CD14-positive monocyte (primary cell): ENCODE measurements at regions not wholly inside any gene's neighbourhood (a gene's known extent, or its start where the extent isn't known, plus 50 kb on each side); places are given as distances from the start of the nearest gene placed in this dataset.

ENCODE experiments used
- DNase-seq, 3 donors: peaks; one replicate each; pipeline ENCODE4 v3.0.0-alpha.2; 2011 to 2022
- H2AFZ ChIP-seq: 2 replicates; pipeline ENCODE4 v1.6.0; 2012; ENCODE audit warnings: mild to moderate bottlenecking, low read depth, low read length, inconsistent platforms; ENCODE audit not compliant: insufficient read depth, poor library complexity, severe bottlenecking
- H3K27ac ChIP-seq, 2 donors: 1 replicate in 1 of 2; 2 replicates in 1 of 2; pipeline ENCODE4 v1.5.1; 2012 to 2013; ENCODE audit warnings: low read length in 2 of 2, control low read depth in 1 of 2, inconsistent platforms in 1 of 2, low read depth in 1 of 2, mild to moderate bottlenecking in 1 of 2
- H3K27me3 ChIP-seq, 2 donors: one replicate each; pipeline versions ENCODE4 v1.6.0 to v1.6.1; 2011 to 2013; ENCODE audit warnings: low read length in 2 of 2; ENCODE audit not compliant: control insufficient read depth in 2 of 2, insufficient read depth in 2 of 2
- H3K36me3 ChIP-seq, 2 donors: replicated peaks in 1 of 2; 1 replicate in 1 of 2; 2 replicates in 1 of 2; pipeline versions ENCODE4 v1.5.1 to v1.6.1; 2012 to 2013; ENCODE audit warnings: low read length in 2 of 2, control low read depth in 1 of 2, inconsistent platforms in 1 of 2, mild to moderate bottlenecking in 1 of 2; ENCODE audit not compliant: insufficient read depth in 2 of 2, control insufficient read depth in 1 of 2
- H3K4me1 ChIP-seq, 2 donors: 1 replicate in 1 of 2; 2 replicates in 1 of 2; pipeline versions ENCODE4 v1.5.1 to v1.6.1; 2012 to 2013; ENCODE audit warnings: low read length in 2 of 2, control low read depth in 1 of 2, inconsistent platforms in 1 of 2, mild to moderate bottlenecking in 1 of 2, moderate library complexity in 1 of 2; ENCODE audit not compliant: insufficient read depth in 2 of 2, control insufficient read depth in 1 of 2
- H3K4me2 ChIP-seq: replicated peaks from 2 replicates; pipeline ENCODE3; 2012; ENCODE audit warnings: low read length, moderate library complexity, mild to moderate bottlenecking; ENCODE audit not compliant: poor library complexity, severe bottlenecking; ENCODE audit errors: extremely low read depth
- H3K4me3 ChIP-seq, 3 experiments: fragments of 200-600 bp in 1 of 3; sonication (generic) in 1 of 3; replicated peaks in 1 of 3; 1 replicate in 2 of 3; 2 replicates in 1 of 3; pipeline ENCODE4 v1.5.1; 2011 to 2013; ENCODE audit warnings: low read length in 3 of 3, mild to moderate bottlenecking in 3 of 3, control low read depth in 2 of 3, low read depth in 2 of 3, inconsistent platforms in 1 of 3, moderate library complexity in 1 of 3
- H3K79me2 ChIP-seq: 2 replicates; pipeline ENCODE4 v1.6.0; 2012; ENCODE audit warnings: mild to moderate bottlenecking, control low read depth, inconsistent platforms, low read length, moderate library complexity; ENCODE audit not compliant: insufficient read depth
- H3K9ac ChIP-seq: 2 replicates; pipeline ENCODE4 v1.6.0; 2017; ENCODE audit warnings: low read length, mild to moderate bottlenecking; ENCODE audit not compliant: insufficient read depth, poor library complexity, severe bottlenecking
- H3K9me3 ChIP-seq, 2 donors: replicated peaks in 1 of 2; 1 replicate in 1 of 2; 2 replicates in 1 of 2; pipeline versions ENCODE4 v1.5.1 to v1.6.1; 2012 to 2013; ENCODE audit warnings: low read length in 2 of 2, control low read depth in 1 of 2; ENCODE audit not compliant: control insufficient read depth in 1 of 2, insufficient read depth in 1 of 2
- H4K20me1 ChIP-seq: 2 replicates; pipeline ENCODE4 v1.6.0; 2012; ENCODE audit warnings: mild to moderate bottlenecking, low read length, control low read depth, moderate library complexity; ENCODE audit not compliant: insufficient read depth
- H3K27ac Mint-ChIP-seq, 7 donors: one replicate each; pipeline ENCODE4 v1.8.0; 2020; ENCODE audit warnings: mild to moderate bottlenecking in 7 of 7, mixed read lengths in 7 of 7, moderate library complexity in 6 of 7, inconsistent platforms in 2 of 7
- H3K27me3 Mint-ChIP-seq, 3 donors: one replicate each; pipeline ENCODE4 v1.8.0; 2021 to 2022; ENCODE audit warnings: low read depth in 3 of 3, mild to moderate bottlenecking in 3 of 3, mixed read lengths in 3 of 3, moderate library complexity in 3 of 3, inconsistent platforms in 1 of 3
- H3K36me3 Mint-ChIP-seq, 2 donors: one replicate each; pipeline ENCODE4 v1.8.0; 2020; ENCODE audit warnings: mixed read lengths in 2 of 2, inconsistent platforms in 1 of 2, mild to moderate bottlenecking in 1 of 2
- H3K4me1 Mint-ChIP-seq: one replicate; pipeline ENCODE4 v1.8.0; 2020; ENCODE audit warnings: mild to moderate bottlenecking, mixed read lengths
- H3K4me3 Mint-ChIP-seq, 2 donors: one replicate each; pipeline ENCODE4 v1.8.0; 2020; ENCODE audit warnings: mild to moderate bottlenecking in 2 of 2, mixed read lengths in 2 of 2, moderate library complexity in 1 of 2
- H3K9me3 Mint-ChIP-seq, 7 donors: one replicate each; pipeline ENCODE4 v1.8.0; 2020 to 2022; ENCODE audit warnings: mixed read lengths in 7 of 7, mild to moderate bottlenecking in 6 of 7, moderate library complexity in 6 of 7, inconsistent platforms in 2 of 7
- WGBS: methylation state at CpG from one replicate; pipeline ENCODE4 v1.1.5; 2013; ENCODE audit warnings: missing lambda C conversion rate; ENCODE audit not compliant: insufficient coverage; 5-methylcytosine and 5-hydroxymethylcytosine counted together
- intact Hi-C, 2 donors: fragments of 100-400 bp; cut with micrococcal nuclease; formaldehyde crosslinking; loops; one replicate each; pipeline versions ENCODE4 v1.15.0 to v1.15.1; 2023
- TF ChIP-seq, protein P1 (sequence below): fragments of 200-600 bp; IDR thresholded peaks from one replicate; pipeline ENCODE4 v1.8.0; 2022; ENCODE audit warnings: antibody characterized with exemption, mild to moderate bottlenecking

DNA sequence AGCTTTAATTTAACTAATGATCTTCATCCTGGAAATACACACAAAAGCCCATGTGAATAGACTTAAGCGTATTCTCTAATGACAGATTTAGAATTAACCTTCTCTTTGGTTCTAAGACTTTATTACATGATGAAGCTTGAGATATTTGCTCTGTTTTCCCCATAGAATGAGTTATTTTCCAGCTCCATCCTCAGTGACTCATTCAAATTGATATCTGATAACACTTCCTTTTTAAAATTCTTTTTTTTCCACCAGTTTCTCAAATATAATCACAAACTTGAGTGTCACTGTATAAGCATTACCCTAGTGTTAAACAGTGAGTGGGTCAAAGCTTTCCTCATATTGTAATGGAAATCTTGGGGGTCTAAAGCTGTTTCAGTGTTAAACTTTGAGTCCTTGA, 535.8 kb downstream of the KCNA4 start:
- WGBS: no CpG with 5 or more reads among the region's 1 CpG
- DNase-seq: no peak
- H3K4me3 Mint-ChIP-seq: no peak overlapping the region

DNA sequence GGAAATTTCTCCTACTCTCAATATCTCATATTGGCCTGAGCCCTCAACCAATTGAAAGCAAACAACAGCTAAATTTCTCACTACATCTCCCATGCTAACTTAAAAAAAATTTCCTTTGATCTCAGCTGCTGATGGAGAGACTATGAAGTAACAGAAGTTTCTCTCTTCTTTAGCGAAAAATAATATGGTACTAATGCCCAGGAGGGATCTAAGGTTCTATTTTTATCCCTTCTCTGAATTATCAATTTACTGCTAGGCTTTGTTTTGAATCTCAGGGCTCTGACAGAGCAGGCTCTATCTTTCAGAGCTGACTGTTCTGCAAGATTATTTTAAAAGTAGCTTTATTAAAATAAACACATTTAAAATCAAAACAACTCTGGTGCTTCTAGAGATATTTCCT, 558.6 kb downstream of the KCNA4 start:
- TF ChIP-seq, protein P1, sequence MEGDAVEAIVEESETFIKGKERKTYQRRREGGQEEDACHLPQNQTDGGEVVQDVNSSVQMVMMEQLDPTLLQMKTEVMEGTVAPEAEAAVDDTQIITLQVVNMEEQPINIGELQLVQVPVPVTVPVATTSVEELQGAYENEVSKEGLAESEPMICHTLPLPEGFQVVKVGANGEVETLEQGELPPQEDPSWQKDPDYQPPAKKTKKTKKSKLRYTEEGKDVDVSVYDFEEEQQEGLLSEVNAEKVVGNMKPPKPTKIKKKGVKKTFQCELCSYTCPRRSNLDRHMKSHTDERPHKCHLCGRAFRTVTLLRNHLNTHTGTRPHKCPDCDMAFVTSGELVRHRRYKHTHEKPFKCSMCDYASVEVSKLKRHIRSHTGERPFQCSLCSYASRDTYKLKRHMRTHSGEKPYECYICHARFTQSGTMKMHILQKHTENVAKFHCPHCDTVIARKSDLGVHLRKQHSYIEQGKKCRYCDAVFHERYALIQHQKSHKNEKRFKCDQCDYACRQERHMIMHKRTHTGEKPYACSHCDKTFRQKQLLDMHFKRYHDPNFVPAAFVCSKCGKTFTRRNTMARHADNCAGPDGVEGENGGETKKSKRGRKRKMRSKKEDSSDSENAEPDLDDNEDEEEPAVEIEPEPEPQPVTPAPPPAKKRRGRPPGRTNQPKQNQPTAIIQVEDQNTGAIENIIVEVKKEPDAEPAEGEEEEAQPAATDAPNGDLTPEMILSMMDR: no peak
- Histone ChIP-seq H3K4me3 (no peak overlapping the region), H3K4me2 (no peak overlapping the region), H3K4me1 (no peaks in the 10 kb centered on the region), H3K36me3 (no peaks in the 10 kb centered on the region), H3K27ac (no peak overlapping the region), H2AFZ (no peak overlapping the region), H3K9ac (no peak overlapping the region), H3K9me3 (no peaks in the 10 kb centered on the region), H4K20me1 (no peaks in the 10 kb centered on the region), H3K79me2 (no peaks in the 10 kb centered on the region), H3K27me3 (no peaks in the 10 kb centered on the region)
- DNase-seq: no peak
- intact Hi-C loops: no loop called here
- no CpG with 5 or more reads among the region's 1 CpG for WGBS
- Mint-ChIP-seq H3K36me3 (no peaks in the 10 kb centered on the region), H3K4me3 (no peak overlapping the region), H3K27ac (no peak overlapping the region), H3K9me3 (no peaks in the 10 kb centered on the region), H3K4me1 (no peaks in the 10 kb centered on the region), H3K27me3 (peaks cover 0 to 5% (median 0%) of the 10 kb centered on the region in 3 donors)

More for the DNA sequence above, 535.8 kb downstream of the KCNA4 start:
- Mint-ChIP-seq H3K4me1 (no peaks in the 10 kb centered on the region), H3K9me3 (peaks cover 0 to 4% (median 0%) of the 10 kb centered on the region in 7 donors), H3K36me3 (no peaks in the 10 kb centered on the region), H3K27me3 (peaks cover 0 to 2% (median 2%) of the 10 kb centered on the region in 3 donors), H3K27ac (no peak overlapping the region)
- Histone ChIP-seq H4K20me1 (no peaks in the 10 kb centered on the region), H3K27me3 (no peaks in the 10 kb centered on the region), H3K9ac (no peak overlapping the region), H3K9me3 (no peaks in the 10 kb centered on the region), H3K79me2 (no peaks in the 10 kb centered on the region), H3K36me3 (no peaks in the 10 kb centered on the region), H3K27ac (no peak overlapping the region), H2AFZ (no peak overlapping the region), H3K4me1 (no peaks in the 10 kb centered on the region), H3K4me2 (no peak overlapping the region), H3K4me3 (no peak overlapping the region)
- TF ChIP-seq, protein P1: no peak
- intact Hi-C loops: no loop called here
